CD14-positive monocyte (primary cell): ENCODE measurements at regions not wholly inside any gene's neighbourhood (a gene's known extent, or its start where the extent isn't known, plus 50 kb on each side); places are given as distances from the start of the nearest gene placed in this dataset.

Experiments
- DNase-seq, 3 donors: peaks; one replicate each; pipeline ENCODE4 v3.0.0-alpha.2; 2011 to 2022
- H2AFZ ChIP-seq: 2 replicates; pipeline ENCODE4 v1.6.0; 2012; ENCODE audit warnings: mild to moderate bottlenecking, low read depth, low read length, inconsistent platforms; ENCODE audit not compliant: insufficient read depth, poor library complexity, severe bottlenecking
- H3K27ac ChIP-seq, 2 donors: 1 replicate in 1 of 2; 2 replicates in 1 of 2; pipeline ENCODE4 v1.5.1; 2012 to 2013; ENCODE audit warnings: low read length in 2 of 2, control low read depth in 1 of 2, inconsistent platforms in 1 of 2, low read depth in 1 of 2, mild to moderate bottlenecking in 1 of 2
- H3K27me3 ChIP-seq, 2 donors: one replicate each; pipeline versions ENCODE4 v1.6.0 to v1.6.1; 2011 to 2013; ENCODE audit warnings: low read length in 2 of 2; ENCODE audit not compliant: control insufficient read depth in 2 of 2, insufficient read depth in 2 of 2
- H3K36me3 ChIP-seq, 2 donors: replicated peaks in 1 of 2; 1 replicate in 1 of 2; 2 replicates in 1 of 2; pipeline versions ENCODE4 v1.5.1 to v1.6.1; 2012 to 2013; ENCODE audit warnings: low read length in 2 of 2, control low read depth in 1 of 2, inconsistent platforms in 1 of 2, mild to moderate bottlenecking in 1 of 2; ENCODE audit not compliant: insufficient read depth in 2 of 2, control insufficient read depth in 1 of 2
- H3K4me1 ChIP-seq, 2 donors: 1 replicate in 1 of 2; 2 replicates in 1 of 2; pipeline versions ENCODE4 v1.5.1 to v1.6.1; 2012 to 2013; ENCODE audit warnings: low read length in 2 of 2, control low read depth in 1 of 2, inconsistent platforms in 1 of 2, mild to moderate bottlenecking in 1 of 2, moderate library complexity in 1 of 2; ENCODE audit not compliant: insufficient read depth in 2 of 2, control insufficient read depth in 1 of 2
- H3K4me2 ChIP-seq: replicated peaks from 2 replicates; pipeline ENCODE3; 2012; ENCODE audit warnings: low read length, moderate library complexity, mild to moderate bottlenecking; ENCODE audit not compliant: poor library complexity, severe bottlenecking; ENCODE audit errors: extremely low read depth
- H3K4me3 ChIP-seq, 3 experiments: fragments of 200-600 bp in 1 of 3; sonication (generic) in 1 of 3; replicated peaks in 1 of 3; 1 replicate in 2 of 3; 2 replicates in 1 of 3; pipeline ENCODE4 v1.5.1; 2011 to 2013; ENCODE audit warnings: low read length in 3 of 3, mild to moderate bottlenecking in 3 of 3, control low read depth in 2 of 3, low read depth in 2 of 3, inconsistent platforms in 1 of 3, moderate library complexity in 1 of 3
- H3K79me2 ChIP-seq: 2 replicates; pipeline ENCODE4 v1.6.0; 2012; ENCODE audit warnings: mild to moderate bottlenecking, control low read depth, inconsistent platforms, low read length, moderate library complexity; ENCODE audit not compliant: insufficient read depth
- H3K9ac ChIP-seq: 2 replicates; pipeline ENCODE4 v1.6.0; 2017; ENCODE audit warnings: low read length, mild to moderate bottlenecking; ENCODE audit not compliant: insufficient read depth, poor library complexity, severe bottlenecking
- H3K9me3 ChIP-seq, 2 donors: replicated peaks in 1 of 2; 1 replicate in 1 of 2; 2 replicates in 1 of 2; pipeline versions ENCODE4 v1.5.1 to v1.6.1; 2012 to 2013; ENCODE audit warnings: low read length in 2 of 2, control low read depth in 1 of 2; ENCODE audit not compliant: control insufficient read depth in 1 of 2, insufficient read depth in 1 of 2
- H4K20me1 ChIP-seq: 2 replicates; pipeline ENCODE4 v1.6.0; 2012; ENCODE audit warnings: mild to moderate bottlenecking, low read length, control low read depth, moderate library complexity; ENCODE audit not compliant: insufficient read depth
- H3K27ac Mint-ChIP-seq, 7 donors: one replicate each; pipeline ENCODE4 v1.8.0; 2020; ENCODE audit warnings: mild to moderate bottlenecking in 7 of 7, mixed read lengths in 7 of 7, moderate library complexity in 6 of 7, inconsistent platforms in 2 of 7
- H3K27me3 Mint-ChIP-seq, 3 donors: one replicate each; pipeline ENCODE4 v1.8.0; 2021 to 2022; ENCODE audit warnings: low read depth in 3 of 3, mild to moderate bottlenecking in 3 of 3, mixed read lengths in 3 of 3, moderate library complexity in 3 of 3, inconsistent platforms in 1 of 3
- H3K36me3 Mint-ChIP-seq, 2 donors: one replicate each; pipeline ENCODE4 v1.8.0; 2020; ENCODE audit warnings: mixed read lengths in 2 of 2, inconsistent platforms in 1 of 2, mild to moderate bottlenecking in 1 of 2
- H3K4me1 Mint-ChIP-seq: one replicate; pipeline ENCODE4 v1.8.0; 2020; ENCODE audit warnings: mild to moderate bottlenecking, mixed read lengths
- H3K4me3 Mint-ChIP-seq, 2 donors: one replicate each; pipeline ENCODE4 v1.8.0; 2020; ENCODE audit warnings: mild to moderate bottlenecking in 2 of 2, mixed read lengths in 2 of 2, moderate library complexity in 1 of 2
- H3K9me3 Mint-ChIP-seq, 7 donors: one replicate each; pipeline ENCODE4 v1.8.0; 2020 to 2022; ENCODE audit warnings: mixed read lengths in 7 of 7, mild to moderate bottlenecking in 6 of 7, moderate library complexity in 6 of 7, inconsistent platforms in 2 of 7
- WGBS: methylation state at CpG from one replicate; pipeline ENCODE4 v1.1.5; 2013; ENCODE audit warnings: missing lambda C conversion rate; ENCODE audit not compliant: insufficient coverage; 5-methylcytosine and 5-hydroxymethylcytosine counted together
- intact Hi-C, 2 donors: fragments of 100-400 bp; cut with micrococcal nuclease; formaldehyde crosslinking; loops; one replicate each; pipeline versions ENCODE4 v1.15.0 to v1.15.1; 2023
- TF ChIP-seq, protein P1 (sequence below): fragments of 200-600 bp; IDR thresholded peaks from one replicate; pipeline ENCODE4 v1.8.0; 2022; ENCODE audit warnings: antibody characterized with exemption, mild to moderate bottlenecking

DNA sequence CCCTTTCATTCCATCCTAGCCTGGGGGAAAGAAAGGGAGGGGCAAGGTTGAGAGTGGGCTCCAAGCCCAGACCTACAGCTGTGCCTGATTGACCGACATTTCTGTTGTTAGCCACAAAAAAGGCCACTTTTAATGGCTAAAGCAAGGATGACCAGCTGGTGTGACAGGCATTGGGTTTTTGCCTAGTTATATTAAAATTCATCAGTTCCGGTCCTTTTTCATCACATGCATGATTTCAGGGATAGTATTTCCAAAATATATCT lies 192.3 kb downstream of the ZNF326 start:
- no peaks in the 10 kb centered on the region for H3K79me2 ChIP-seq
- intact Hi-C loops: no loop called here
- H3K9me3 ChIP-seq: no peaks in the 10 kb centered on the region
- no peak for DNase-seq
- Mint-ChIP-seq H3K9me3 (peaks cover 0 to 3% (median 0%) of the 10 kb centered on the region in 7 donors), H3K27me3 (peaks cover 0 to 2% (median 1%) of the 10 kb centered on the region in 3 donors), H3K27ac (no peak overlapping the region), H3K36me3 (no peaks in the 10 kb centered on the region), H3K4me3 (no peak overlapping the region), H3K4me1 (no peaks in the 10 kb centered on the region)
- H3K4me2 ChIP-seq: no peak overlapping the region
- H3K36me3 ChIP-seq: no peaks in the 10 kb centered on the region
- no peak overlapping the region for H3K27ac ChIP-seq
- no peaks in the 10 kb centered on the region for H4K20me1 ChIP-seq
- H3K9ac ChIP-seq: no peak overlapping the region
- no peaks in the 10 kb centered on the region for H3K27me3 ChIP-seq
- no peak overlapping the region for H3K4me3 ChIP-seq
- TF ChIP-seq, protein P1, sequence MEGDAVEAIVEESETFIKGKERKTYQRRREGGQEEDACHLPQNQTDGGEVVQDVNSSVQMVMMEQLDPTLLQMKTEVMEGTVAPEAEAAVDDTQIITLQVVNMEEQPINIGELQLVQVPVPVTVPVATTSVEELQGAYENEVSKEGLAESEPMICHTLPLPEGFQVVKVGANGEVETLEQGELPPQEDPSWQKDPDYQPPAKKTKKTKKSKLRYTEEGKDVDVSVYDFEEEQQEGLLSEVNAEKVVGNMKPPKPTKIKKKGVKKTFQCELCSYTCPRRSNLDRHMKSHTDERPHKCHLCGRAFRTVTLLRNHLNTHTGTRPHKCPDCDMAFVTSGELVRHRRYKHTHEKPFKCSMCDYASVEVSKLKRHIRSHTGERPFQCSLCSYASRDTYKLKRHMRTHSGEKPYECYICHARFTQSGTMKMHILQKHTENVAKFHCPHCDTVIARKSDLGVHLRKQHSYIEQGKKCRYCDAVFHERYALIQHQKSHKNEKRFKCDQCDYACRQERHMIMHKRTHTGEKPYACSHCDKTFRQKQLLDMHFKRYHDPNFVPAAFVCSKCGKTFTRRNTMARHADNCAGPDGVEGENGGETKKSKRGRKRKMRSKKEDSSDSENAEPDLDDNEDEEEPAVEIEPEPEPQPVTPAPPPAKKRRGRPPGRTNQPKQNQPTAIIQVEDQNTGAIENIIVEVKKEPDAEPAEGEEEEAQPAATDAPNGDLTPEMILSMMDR: no peak
- H3K4me1 ChIP-seq: no peaks in the 10 kb centered on the region
- WGBS: 100% methylated on average over 1 of the region's 2 CpGs
- H2AFZ ChIP-seq: no peak overlapping the region

DNA sequence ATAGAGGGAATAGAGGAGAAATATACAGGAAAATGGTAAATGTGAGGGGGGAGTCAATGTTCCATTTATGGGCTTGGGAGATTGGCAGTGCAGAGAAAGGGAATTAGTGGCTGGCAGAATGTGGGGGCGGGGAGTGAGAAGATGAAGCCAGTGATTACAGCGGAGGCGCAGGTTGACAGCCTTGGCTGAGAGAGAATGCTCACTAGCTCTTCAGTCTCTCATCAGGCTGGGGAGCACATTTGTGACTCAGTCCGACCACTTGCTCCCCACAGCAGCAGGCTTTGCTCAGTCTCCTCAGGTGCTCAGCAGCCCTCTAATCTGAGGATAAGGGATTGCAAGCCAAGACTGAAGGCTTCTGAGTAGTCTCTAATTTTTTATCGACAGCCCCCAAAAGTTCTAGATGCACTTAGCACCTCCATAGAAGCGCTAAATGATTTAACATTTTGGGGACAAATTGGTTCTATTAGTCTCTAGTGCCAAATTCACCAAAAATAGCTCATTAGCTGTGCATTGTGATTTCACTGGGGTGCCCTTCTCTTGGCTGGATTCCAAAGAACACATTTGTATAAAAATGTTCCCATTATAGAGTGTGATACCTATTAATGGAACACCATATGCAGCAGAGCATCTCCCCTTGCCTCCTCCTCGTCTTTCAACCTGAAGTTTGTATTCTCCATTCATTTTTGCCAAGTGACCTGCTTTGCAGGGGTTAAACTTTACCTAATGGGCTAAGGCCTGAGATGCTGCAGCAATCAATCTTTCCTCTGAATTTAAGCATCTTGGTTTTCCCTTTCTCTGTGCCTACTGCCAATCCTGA lies 191.8 kb downstream of the ZNF326 start:
- H3K27me3 Mint-ChIP-seq: peaks cover 0 to 2% (median 1%) of the 10 kb centered on the region in 3 donors
- 92% methylated on average over 5 of the region's 7 CpGs for WGBS

More for the DNA sequence above, 191.8 kb downstream of the ZNF326 start:
- Histone ChIP-seq H3K27ac (no peak overlapping the region), H3K79me2 (no peaks in the 10 kb centered on the region), H3K4me3 (no peak overlapping the region), H3K27me3 (no peaks in the 10 kb centered on the region), H4K20me1 (no peaks in the 10 kb centered on the region), H2AFZ (no peak overlapping the region), H3K9ac (no peak overlapping the region), H3K9me3 (no peaks in the 10 kb centered on the region), H3K4me1 (no peaks in the 10 kb centered on the region), H3K36me3 (no peaks in the 10 kb centered on the region), H3K4me2 (no peak overlapping the region)
- Mint-ChIP-seq H3K4me1 (no peaks in the 10 kb centered on the region), H3K36me3 (no peaks in the 10 kb centered on the region), H3K9me3 (peaks cover 0 to 3% (median 0%) of the 10 kb centered on the region in 7 donors), H3K4me3 (no peak overlapping the region), H3K27ac (no peak overlapping the region)
- intact Hi-C loops: no loop called here
- TF ChIP-seq, protein P1: no peak
- no peak for DNase-seq
